DOHH2 (cell line): ENCODE measurements at regions not wholly inside any gene's neighbourhood (a gene's known extent, or its start where the extent isn't known, plus 50 kb on each side); places are given as distances from the start of the nearest gene placed in this dataset.
A peak's percentile ranks its signal among the peaks of the same experiment; 100 is the strongest.
"Not testable (repeated sequence)": the region's sequence is repeated elsewhere in the genome, so short reads cannot be mapped to it uniquely, and the experiment has no call there.

Source experiments
- H3F3A ChIP-seq: fragments of 200-600 bp; sonication (generic), shearing (Covaris generic); 2 replicates; pipeline ENCODE4 v1.6.0; 2016; ENCODE audit warnings: antibody characterized with exemption, mild to moderate bottlenecking; ENCODE audit not compliant: control insufficient read depth, insufficient read depth
- H3K27ac ChIP-seq: fragments of 200-600 bp; sonication (generic); 2 replicates; pipeline ENCODE4 v1.5.1; 2014; ENCODE audit warnings: low read depth, mild to moderate bottlenecking, low read length, moderate library complexity
- H3K27me3 ChIP-seq: fragments of 200-600 bp; sonication (generic); 2 replicates; pipeline ENCODE4 v1.6.1; 2014; ENCODE audit warnings: mild to moderate bottlenecking, low read length, mixed read lengths; ENCODE audit not compliant: control insufficient read depth
- H3K36me3 ChIP-seq: fragments of 200-600 bp; sonication (generic); 2 replicates; pipeline ENCODE4 v1.6.1; 2014; ENCODE audit warnings: mild to moderate bottlenecking, low read length, moderate library complexity, mixed read lengths; ENCODE audit not compliant: control insufficient read depth
- H3K4me1 ChIP-seq: fragments of 200-600 bp; sonication (generic); 2 replicates; pipeline ENCODE4 v1.6.1; 2014; ENCODE audit warnings: mild to moderate bottlenecking, low read length, mixed read lengths; ENCODE audit not compliant: control insufficient read depth
- H3K4me2 ChIP-seq: fragments of 200-600 bp; sonication (generic); 2 replicates; pipeline ENCODE4 v1.6.0; 2014; ENCODE audit warnings: mild to moderate bottlenecking, low read length, moderate library complexity
- H3K4me3 ChIP-seq: fragments of 200-600 bp; sonication (generic); 2 replicates; pipeline ENCODE4 v1.5.1; 2014; ENCODE audit warnings: mild to moderate bottlenecking, low read length, mixed read lengths
- H3K79me2 ChIP-seq: fragments of 200-600 bp; sonication (generic); 2 replicates; pipeline ENCODE4 v1.6.1; 2014; ENCODE audit warnings: mild to moderate bottlenecking, low read length, mixed read lengths; ENCODE audit not compliant: control insufficient read depth
- H3K9me2 ChIP-seq: fragments of 200-600 bp; sonication (generic); replicated peaks from 2 replicates; pipeline ENCODE4 v1.6.1; 2014; ENCODE audit warnings: mild to moderate bottlenecking, low read length, mixed read lengths; ENCODE audit not compliant: control insufficient read depth
- H3K9me3 ChIP-seq: fragments of 200-600 bp; sonication (generic); 2 replicates; pipeline ENCODE4 v1.6.1; 2014; ENCODE audit warnings: antibody characterized with exemption, low read length, mixed read lengths; ENCODE audit not compliant: control insufficient read depth, insufficient read depth
- H4K20me1 ChIP-seq: fragments of 200-600 bp; sonication (generic); 2 replicates; pipeline ENCODE4 v1.6.0; 2014; ENCODE audit warnings: low read depth, mild to moderate bottlenecking, antibody characterized with exemption, low read length, moderate library complexity; ENCODE audit not compliant: control insufficient read depth, insufficient read depth
- CTCF ChIP-seq: fragments of 200-600 bp; sonication (generic); IDR thresholded peaks from one replicate; pipeline ENCODE4 v1.5.1; 2014; ENCODE audit warnings: antibody characterized with exemption, mild to moderate bottlenecking, low read depth, low read length; ENCODE audit not compliant: poor library complexity, severe bottlenecking
- EZH2phosphoT487 ChIP-seq: fragments of 200-600 bp; sonication (generic); IDR thresholded peaks from 2 replicates; pipeline ENCODE4 v1.6.1; 2017; ENCODE audit warnings: borderline replicate concordance, mild to moderate bottlenecking, antibody characterized with exemption, low read length, moderate library complexity, mixed read lengths

- no peak for TF ChIP-seq EZH2phosphoT487
- no peaks in the 10 kb centered on the region for H3K4me1 ChIP-seq
- H3K9me2 ChIP-seq = no peaks in the 10 kb centered on the region
- peaks cover 3% of the 10 kb centered on the region; the same call in 1 of the 2 replicates for H3K27me3 ChIP-seq
- no peaks in the 10 kb centered on the region for H3K36me3 ChIP-seq
- no peak overlapping the region for H3K4me3 ChIP-seq
- H3K79me2 ChIP-seq = no peaks in the 10 kb centered on the region
- no peaks in the 10 kb centered on the region for H3F3A ChIP-seq
- no peak overlapping the region for H3K4me2 ChIP-seq
- no peak overlapping the region for H3K27ac ChIP-seq
- H4K20me1 ChIP-seq = no peaks in the 10 kb centered on the region
- H3K9me3 ChIP-seq = no peaks in the 10 kb centered on the region
These were observed 58.6 kb upstream of the OLIG3 start for GRCh38 chr6:137552809-137553208.

- H3K4me3 ChIP-seq, H3K79me2 ChIP-seq, H3K4me2 ChIP-seq, H3F3A ChIP-seq, H3K36me3 ChIP-seq, H3K9me2 ChIP-seq, H3K27me3 ChIP-seq, H3K9me3 ChIP-seq, H4K20me1 ChIP-seq, H3K4me1 ChIP-seq, H3K27ac ChIP-seq: not testable (repeated sequence)
- peak; percentile 22 for TF ChIP-seq CTCF
These were observed 65.5 kb upstream of the OLIG3 start for GRCh38 chr6:137559521-137560183.

- no peaks in the 10 kb centered on the region for H3K9me3 ChIP-seq
- no peaks in the 10 kb centered on the region for H4K20me1 ChIP-seq
- no peak overlapping the region for H3K4me2 ChIP-seq
- H3K9me2 ChIP-seq = no peaks in the 10 kb centered on the region
- H3K79me2 ChIP-seq = no peaks in the 10 kb centered on the region
- H3F3A ChIP-seq = no peaks in the 10 kb centered on the region
- H3K36me3 ChIP-seq = no peaks in the 10 kb centered on the region
- no peak overlapping the region for H3K4me3 ChIP-seq
- TF ChIP-seq CTCF (no peak), EZH2phosphoT487 (no peak)
- H3K27ac ChIP-seq = no peak overlapping the region
- H3K4me1 ChIP-seq = no peaks in the 10 kb centered on the region
- H3K27me3 ChIP-seq = no peaks in the 10 kb centered on the region
These were observed 66.0 kb upstream of the OLIG3 start for GRCh38 chr6:137560184-137560563.

- TF ChIP-seq CTCF (no peak), EZH2phosphoT487 (no peak)
- H4K20me1 ChIP-seq = no peaks in the 10 kb centered on the region
- H3K9me3 ChIP-seq = no peaks in the 10 kb centered on the region
- H3K79me2 ChIP-seq = no peaks in the 10 kb centered on the region
- H3K4me3 ChIP-seq = no peak overlapping the region
- H3F3A ChIP-seq = no peaks in the 10 kb centered on the region
- H3K9me2 ChIP-seq = no peaks in the 10 kb centered on the region
- H3K36me3 ChIP-seq = no peaks in the 10 kb centered on the region
- H3K4me1 ChIP-seq = no peaks in the 10 kb centered on the region
- 0 out of 2 replicates have a peak, but pooled peaks cover 4% of the 10 kb centered on the region for H3K27me3 ChIP-seq
- no peak overlapping the region for H3K4me2 ChIP-seq
- H3K27ac ChIP-seq = no peak overlapping the region
These were observed 73.9 kb upstream of the OLIG3 start for GRCh38 chr6:137568067-137568466.
